ENCODE measurements at regions not wholly inside any gene's neighbourhood (a gene's known extent, or its start where the extent isn't known, plus 50 kb on each side); places are given as distances from the start of the nearest gene placed in this dataset.

- DNase-seq = no peak
These were observed 244.2 kb downstream of the KCNS3 start for GRCh38 chr2:18122544-18123210.

- no peak for DNase-seq
These were observed 241.4 kb downstream of the KCNS3 start for GRCh38 chr2:18119883-18120282.

- DNase-seq = no peak
These were observed 240.2 kb downstream of the KCNS3 start for GRCh38 chr2:18118703-18119102.

GRCh38 chr2:18117592-18117991 is 239.1 kb downstream of the KCNS3 start:
- no peak for DNase-seq

- DNase-seq = no peak
These were observed 231.8 kb downstream of the KCNS3 start for GRCh38 chr2:18110222-18110621.

- no peak for DNase-seq
These were observed 228.4 kb downstream of the KCNS3 start for GRCh38 chr2:18106841-18107240.

- no peak for DNase-seq
These were observed 227.5 kb downstream of the KCNS3 start for GRCh38 chr2:18105929-18106328.

- DNase-seq = no peak
These were observed 226.2 kb downstream of the KCNS3 start for GRCh38 chr2:18104595-18105224.

- DNase-seq = no peak
These were observed 218.5 kb downstream of the KCNS3 start for GRCh38 chr2:18096836-18097405.

- DNase-seq = no peak
These were observed 215.8 kb downstream of the KCNS3 start for GRCh38 chr2:18094277-18094676.

GRCh38 chr2:18093196-18093595 is 214.7 kb downstream of the KCNS3 start:
- DNase-seq = no peak

GRCh38 chr2:18092760-18093159 is 214.3 kb downstream of the KCNS3 start:
- no peak for DNase-seq

GRCh38 chr2:18085593-18085992 is 207.1 kb downstream of the KCNS3 start:
- no peak for DNase-seq

GRCh38 chr2:18084376-18084775 is 205.9 kb downstream of the KCNS3 start:
- DNase-seq = no peak

GRCh38 chr2:18083806-18084205 is 205.3 kb downstream of the KCNS3 start:
- no peak for DNase-seq

- no peak for DNase-seq
These were observed 199.7 kb downstream of the KCNS3 start for GRCh38 chr2:18078216-18078615.

- DNase-seq = no peak
These were observed 199.2 kb downstream of the KCNS3 start for GRCh38 chr2:18077704-18078103.

- DNase-seq = no peak
These were observed 198.8 kb downstream of the KCNS3 start for GRCh38 chr2:18077231-18077630.

- no peak for DNase-seq
These were observed 196.0 kb downstream of the KCNS3 start for GRCh38 chr2:18074476-18074875.

- DNase-seq = no peak
These were observed 195.1 kb downstream of the KCNS3 start for GRCh38 chr2:18073601-18074000.

GRCh38 chr2:18067588-18068384 is 189.3 kb downstream of the KCNS3 start:
- DNase-seq = no peak

GRCh38 chr2:18066894-18067293 is 188.4 kb downstream of the KCNS3 start:
- DNase-seq = no peak

GRCh38 chr2:18066066-18066465 is 187.6 kb downstream of the KCNS3 start:
- no peak for DNase-seq

GRCh38 chr2:18065249-18065648 is 186.8 kb downstream of the KCNS3 start:
- DNase-seq = no peak

Data from activated CD4-positive, alpha-beta T cell treated with anti-CD3 and anti-CD28 coated beads for 4 hours (primary cell).